Fibroblast of lung (primary cell): ENCODE measurements at regions not wholly inside any gene's neighbourhood (a gene's known extent, or its start where the extent isn't known, plus 50 kb on each side); places are given as distances from the start of the nearest gene placed in this dataset.

Source experiments
- DNase-seq, 2 donors: peaks; one replicate each; pipeline versions ENCODE4 v3.0.0 to v3.0.0-alpha.2; 2010; ENCODE audit warnings: low read depth in 2 of 2
- H2AFZ ChIP-seq: 2 replicates; pipeline ENCODE4 v1.5.1; 2012; ENCODE audit warnings: low read length, control low read depth, inconsistent platforms
- H3K27ac ChIP-seq: 2 replicates; pipeline ENCODE4 v1.5.1; 2011; ENCODE audit warnings: low read length, control low read depth; ENCODE audit not compliant: insufficient read depth
- H3K27me3 ChIP-seq: 2 replicates; pipeline ENCODE4 v1.5.1; 2011; ENCODE audit warnings: mild to moderate bottlenecking, low read length; ENCODE audit not compliant: control insufficient read depth, insufficient read depth
- H3K36me3 ChIP-seq: 2 replicates; pipeline ENCODE4 v1.5.1; 2011; ENCODE audit warnings: low read length; ENCODE audit not compliant: control insufficient read depth, insufficient read depth
- H3K4me1 ChIP-seq: 2 replicates; pipeline ENCODE4 v1.5.1; 2011; ENCODE audit warnings: low read length; ENCODE audit not compliant: control insufficient read depth, insufficient read depth; ENCODE audit errors: extremely low read depth
- H3K4me2 ChIP-seq: 2 replicates; pipeline ENCODE4 v1.5.1; 2011; ENCODE audit warnings: low read length, control low read depth; ENCODE audit not compliant: insufficient read depth; ENCODE audit errors: extremely low read depth
- H3K4me3 ChIP-seq, 4 experiments: fragments of 200-600 bp in 1 of 4; sonication (generic) in 1 of 4; replicated peaks in 1 of 4; 2 replicates each; pipeline ENCODE4 v1.5.1; 2011 to 2016; ENCODE audit warnings: low read length in 4 of 4, low read depth in 3 of 4, mild to moderate bottlenecking in 3 of 4, control low read depth in 2 of 4, inconsistent platforms in 1 of 4, mixed read lengths in 1 of 4; ENCODE audit not compliant: insufficient read depth in 1 of 4; ENCODE audit errors: control extremely low read depth in 1 of 4
- H3K79me2 ChIP-seq: 2 replicates; pipeline ENCODE4 v1.5.1; 2012; ENCODE audit warnings: mild to moderate bottlenecking, low read length, inconsistent platforms; ENCODE audit not compliant: control insufficient read depth, insufficient read depth
- H3K9ac ChIP-seq: 2 replicates; pipeline ENCODE4 v1.5.1; 2011; ENCODE audit warnings: mild to moderate bottlenecking, low read length, control low read depth; ENCODE audit not compliant: insufficient read depth
- H3K9me3 ChIP-seq: 2 replicates; pipeline ENCODE4 v1.5.1; 2012; ENCODE audit warnings: low read depth, low read length; ENCODE audit not compliant: control insufficient read depth, insufficient read depth
- H4K20me1 ChIP-seq: 2 replicates; pipeline ENCODE4 v1.5.1; 2011; ENCODE audit warnings: low read length; ENCODE audit not compliant: control insufficient read depth, insufficient read depth; ENCODE audit errors: extremely low read depth
- CTCF ChIP-seq, 2 donors: IDR thresholded peaks in 1 of 2; conservative IDR thresholded peaks in 1 of 2; 1 replicate in 1 of 2; 2 replicates in 1 of 2; pipeline ENCODE4 v1.5.1; 2011 to 2012; ENCODE audit warnings: low read length in 2 of 2, control low read depth in 1 of 2, inconsistent platforms in 1 of 2, low read depth in 1 of 2, mild to moderate bottlenecking in 1 of 2
- EZH2 ChIP-seq: IDR thresholded peaks from 2 replicates; pipeline ENCODE4 v1.5.1; 2012; ENCODE audit warnings: low read length, control low read depth, mild to moderate bottlenecking; ENCODE audit errors: missing control alignments

DNA sequence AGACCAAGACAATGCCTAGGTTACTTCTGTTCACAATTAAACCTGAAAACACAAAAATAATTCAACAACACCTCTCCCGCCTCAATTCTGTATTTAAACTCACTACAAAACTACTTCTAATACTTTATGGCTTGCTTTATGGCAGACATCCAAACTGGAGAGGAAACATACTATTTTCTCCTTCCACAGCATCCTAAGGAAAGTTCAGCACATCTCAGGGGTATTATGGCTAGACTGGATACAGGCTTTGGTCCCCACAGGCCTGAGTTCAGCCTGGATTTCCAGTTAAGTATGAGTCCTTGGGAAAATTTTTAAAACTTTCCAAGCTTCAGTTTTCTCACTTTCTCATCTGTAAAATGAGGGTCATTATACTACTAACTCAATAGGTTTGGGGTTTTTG, 480.2 kb downstream of the CAAP1 start:
- H4K20me1 ChIP-seq, result no peaks in the 10 kb centered on the region
- H2AFZ ChIP-seq, result no peak overlapping the region
- no peak overlapping the region for H3K4me3 ChIP-seq
- H3K79me2 ChIP-seq, result no peaks in the 10 kb centered on the region
- no peak overlapping the region for H3K4me2 ChIP-seq
- no peak for DNase-seq
- no peaks in the 10 kb centered on the region for H3K27me3 ChIP-seq
- H3K9me3 ChIP-seq, result no peaks in the 10 kb centered on the region
- TF ChIP-seq CTCF (conservative IDR thresholded peaks at IDR 0.05 in 1 of 2, IDR thresholded peaks at IDR 0.05 in 1 of 2; ENCODE audit: low read depth in 1 of 2, low read length in 2 of 2), result no peak
- TF ChIP-seq EZH2, result no peak
- no peak overlapping the region for H3K9ac ChIP-seq
- H3K4me1 ChIP-seq, result no peaks in the 10 kb centered on the region
- no peaks in the 10 kb centered on the region for H3K36me3 ChIP-seq
- H3K27ac ChIP-seq, result no peak overlapping the region

- Histone ChIP-seq H3K9ac (no peak overlapping the region), H3K27me3 (no peaks in the 10 kb centered on the region), H3K4me1 (no peaks in the 10 kb centered on the region), H3K36me3 (no peaks in the 10 kb centered on the region), H3K79me2 (no peaks in the 10 kb centered on the region), H3K9me3 (no peaks in the 10 kb centered on the region), H3K4me3 (no peak overlapping the region), H3K27ac (no peak overlapping the region), H4K20me1 (no peaks in the 10 kb centered on the region), H2AFZ (no peak overlapping the region), H3K4me2 (no peak overlapping the region)
- DNase-seq, result no peak
- no peak for TF ChIP-seq EZH2
- no peak for TF ChIP-seq CTCF (conservative IDR thresholded peaks at IDR 0.05 in 1 of 2, IDR thresholded peaks at IDR 0.05 in 1 of 2; ENCODE audit: low read depth in 1 of 2, low read length in 2 of 2)
These were observed 485.9 kb downstream of the CAAP1 start for GRCh38 chr9:26406676-26407075.

DNA sequence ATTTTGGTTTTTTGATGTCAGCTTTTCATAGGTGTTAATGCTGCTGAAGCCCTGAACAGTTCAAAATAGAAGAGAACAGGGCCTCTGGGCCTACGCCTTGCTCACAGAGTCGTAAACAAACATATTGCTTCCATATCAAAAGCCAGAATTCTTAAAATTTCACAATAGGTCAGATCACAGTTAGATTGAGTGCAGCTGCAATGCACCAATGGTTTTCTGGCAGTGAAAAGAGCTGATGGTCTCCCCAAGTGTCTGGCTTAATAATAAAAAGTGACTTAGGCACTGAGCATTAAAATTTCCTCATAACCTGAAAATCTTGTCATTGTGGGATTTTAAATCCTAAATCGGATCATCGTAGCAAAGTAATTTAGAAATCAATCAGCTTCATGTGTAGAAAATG, 493.0 kb downstream of the CAAP1 start:
- Histone ChIP-seq H3K27ac (no peak overlapping the region), H3K9ac (no peak overlapping the region), H3K79me2 (no peaks in the 10 kb centered on the region), H3K27me3 (no peaks in the 10 kb centered on the region), H4K20me1 (no peaks in the 10 kb centered on the region), H3K4me3 (no peak overlapping the region), H2AFZ (no peak overlapping the region), H3K9me3 (no peaks in the 10 kb centered on the region), H3K4me1 (no peaks in the 10 kb centered on the region), H3K36me3 (no peaks in the 10 kb centered on the region), H3K4me2 (no peak overlapping the region)
- no peak for TF ChIP-seq EZH2
- no peak for TF ChIP-seq CTCF (conservative IDR thresholded peaks at IDR 0.05 in 1 of 2, IDR thresholded peaks at IDR 0.05 in 1 of 2; ENCODE audit: low read depth in 1 of 2, low read length in 2 of 2)
- DNase-seq, result no peak
